IMR-90 (cell line): ENCODE measurements at regions not wholly inside any gene's neighbourhood (a gene's known extent, or its start where the extent isn't known, plus 50 kb on each side); places are given as distances from the start of the nearest gene placed in this dataset.

Source experiments
- ATAC-seq: fragments of 200-7000 bp; cut with Tn5 transposase; 2 replicates; pipeline ENCODE4 v1.9.1; 2020; ENCODE audit warnings: low read depth, mild to moderate bottlenecking, moderate library complexity
- BruUV-seq: library from RNA; stranded (reverse); fragments of 400-500 nt; replicated peaks from 2 replicates; lab custom pipeline; 2021; lab: Mats Ljungman, UMichigan
- CTCF ChIA-PET: fragments of 300-600 bp; formaldehyde crosslinking; extraction: SDS; loops from one replicate; lab custom pipeline; 2021; ENCODE audit warnings: antibody characterized with exemption; lab: Yijun Ruan, JAX
- POLR2A ChIA-PET: fragments of 300-600 bp; sonication (Branson Sonifier 250); formaldehyde crosslinking; loops from one replicate; lab custom pipeline; 2022; ENCODE audit warnings: antibody characterized with exemption; ENCODE audit not compliant: unreplicated experiment; lab: Charles Lee
- DNase-seq: peaks from one replicate; pipeline ENCODE4 v3.0.0; 2013
- H2AFZ ChIP-seq: replicated peaks from 2 replicates; pipeline ENCODE3; 2013; ENCODE audit warnings: low read length, mild to moderate bottlenecking; ENCODE audit not compliant: poor library complexity
- H2AK5ac ChIP-seq: 2 replicates; pipeline ENCODE4 v1.6.1; 2013; ENCODE audit warnings: low read depth, low read length, inconsistent platforms
- H2AK9ac ChIP-seq: replicated peaks from 2 replicates; pipeline ENCODE3; 2013; ENCODE audit warnings: mild to moderate bottlenecking, low read depth, low read length, moderate library complexity; ENCODE audit not compliant: poor library complexity
- H2BK120ac ChIP-seq: 2 replicates; pipeline ENCODE4 v1.6.1; 2013; ENCODE audit warnings: low read depth, low read length, inconsistent platforms
- H2BK15ac ChIP-seq: 3 replicates; pipeline ENCODE4 v1.6.1; 2013; ENCODE audit warnings: low read depth, low read length, inconsistent platforms
- H2BK20ac ChIP-seq: 2 replicates; pipeline ENCODE4 v1.6.1; 2013; ENCODE audit warnings: low read depth, mild to moderate bottlenecking, inconsistent platforms, low read length, moderate library complexity
- H2BK5ac ChIP-seq: 2 replicates; pipeline ENCODE4 v1.6.1; 2013; ENCODE audit warnings: mild to moderate bottlenecking, low read depth, low read length, inconsistent platforms; ENCODE audit not compliant: poor library complexity, severe bottlenecking
- H3K14ac ChIP-seq: replicated peaks from 2 replicates; pipeline ENCODE4 v1.6.1; 2013; ENCODE audit warnings: low read depth, low read length, inconsistent platforms
- H3K18ac ChIP-seq: 2 replicates; pipeline ENCODE4 v1.6.1; 2013; ENCODE audit warnings: low read depth, low read length, control low read depth
- H3K23ac ChIP-seq: 2 replicates; pipeline ENCODE4 v1.6.1; 2013; ENCODE audit warnings: low read depth, low read length, inconsistent platforms
- H3K27ac ChIP-seq: 2 replicates; pipeline ENCODE4 v1.5.1; 2013; ENCODE audit warnings: mild to moderate bottlenecking, control low read depth, low read length; ENCODE audit not compliant: insufficient read depth
- H3K27me3 ChIP-seq: 2 replicates; pipeline ENCODE4 v1.6.1; 2013; ENCODE audit warnings: low read length; ENCODE audit not compliant: control insufficient read depth, insufficient read depth
- H3K36me3 ChIP-seq: 2 replicates; pipeline ENCODE4 v1.6.1; 2013; ENCODE audit warnings: low read length, mixed read lengths; ENCODE audit not compliant: control insufficient read depth, insufficient read depth
- H3K4ac ChIP-seq: 2 replicates; pipeline ENCODE4 v1.6.1; 2013; ENCODE audit warnings: low read depth, low read length, inconsistent platforms
- H3K4me1 ChIP-seq: 2 replicates; pipeline ENCODE4 v1.6.1; 2013; ENCODE audit warnings: low read length, mixed read lengths; ENCODE audit not compliant: control insufficient read depth, insufficient read depth
- H3K4me2 ChIP-seq: 2 replicates; pipeline ENCODE4 v1.6.1; 2013; ENCODE audit warnings: low read depth, mild to moderate bottlenecking, control low read depth, low read length, moderate library complexity
- H3K4me3 ChIP-seq: 2 replicates; pipeline ENCODE4 v1.5.1; 2013; ENCODE audit warnings: low read depth, mild to moderate bottlenecking, control low read depth, low read length, moderate library complexity; ENCODE audit not compliant: insufficient read depth
- H3K56ac ChIP-seq: 2 replicates; pipeline ENCODE4 v1.6.1; 2013; ENCODE audit warnings: low read length, inconsistent platforms; ENCODE audit not compliant: insufficient read depth; ENCODE audit errors: extremely low read depth
- H3K79me1 ChIP-seq, 2 experiments: 2 replicates each; pipeline ENCODE4 v1.6.1; 2013; ENCODE audit warnings: low read length in 2 of 2, inconsistent platforms in 1 of 2, low read depth in 1 of 2
- H3K9ac ChIP-seq: 2 replicates; pipeline ENCODE4 v1.6.1; 2013; ENCODE audit warnings: low read depth, low read length, control low read depth
- H3K9me1 ChIP-seq: 2 replicates; pipeline ENCODE4 v1.6.1; 2013; ENCODE audit warnings: low read length, inconsistent platforms; ENCODE audit not compliant: insufficient read depth
- H3K9me3 ChIP-seq: 2 replicates; pipeline ENCODE4 v1.6.1; 2013; ENCODE audit warnings: low read length; ENCODE audit not compliant: control insufficient read depth, insufficient read depth
- H4K20me1 ChIP-seq: 2 replicates; pipeline ENCODE4 v1.6.1; 2013; ENCODE audit warnings: low read length, inconsistent platforms; ENCODE audit not compliant: insufficient read depth
- H4K5ac ChIP-seq: 2 replicates; pipeline ENCODE4 v1.6.1; 2013; ENCODE audit warnings: mild to moderate bottlenecking, low read depth, low read length, control low read depth
- H4K8ac ChIP-seq, 2 experiments: 2 replicates each; pipeline ENCODE4 v1.6.1; 2013; ENCODE audit warnings: low read depth in 2 of 2, low read length in 2 of 2, control low read depth in 1 of 2, inconsistent platforms in 1 of 2
- H4K91ac ChIP-seq: 2 replicates; pipeline ENCODE4 v1.6.1; 2013; ENCODE audit warnings: low read depth, low read length, inconsistent platforms; ENCODE audit not compliant: insufficient read depth
- BHLHE40 ChIP-seq: fragments of 150-350 bp; IDR thresholded peaks from 2 replicates; pipeline ENCODE4 v1.6.1; 2016; ENCODE audit warnings: mild to moderate bottlenecking, low read depth, low read length
- CTCF ChIP-seq: conservative IDR thresholded peaks from 2 replicates; pipeline ENCODE4 v1.5.1; 2012; ENCODE audit warnings: mild to moderate bottlenecking, low read depth, low read length, improper control_type of control experiment
- FOS ChIP-seq: fragments of 150-350 bp; IDR thresholded peaks from 2 replicates; pipeline ENCODE4 v1.6.1; 2016; ENCODE audit warnings: low read depth, low read length
- POLR2A ChIP-seq: IDR thresholded peaks from 2 replicates; pipeline ENCODE4 v1.6.1; 2012; ENCODE audit warnings: mild to moderate bottlenecking, low read depth, low read length
- WGBS, 2 experiments: methylation state at CpG; one replicate each; pipeline versions ENCODE4 v1.1.5 to v1.1.7; 2013; ENCODE audit warnings: missing lambda C conversion rate in 2 of 2; ENCODE audit not compliant: insufficient read length in 1 of 2; ENCODE audit errors: extremely low coverage in 2 of 2; 5-methylcytosine and 5-hydroxymethylcytosine counted together
- dilution Hi-C: fragments of 300-500 bp; cut with HindIII; formaldehyde crosslinking; loops from one replicate; pipeline ENCODE4 v1.14.3; 2018; ENCODE audit warnings: low sequenced_read_pairs; ENCODE audit not compliant: unreplicated experiment
- in situ Hi-C: fragments of 300-500 bp; cut with MboI; formaldehyde crosslinking; loops from 3 replicates; pipeline ENCODE4 v1.14.3; 2019; ENCODE audit warnings: low sequenced_read_pairs, inconsistent platforms, mixed read lengths
- intact Hi-C: fragments of 100-400 bp; cut with micrococcal nuclease; formaldehyde crosslinking; loops from 2 replicates; pipeline ENCODE4 v1.10.0; 2022

DNA sequence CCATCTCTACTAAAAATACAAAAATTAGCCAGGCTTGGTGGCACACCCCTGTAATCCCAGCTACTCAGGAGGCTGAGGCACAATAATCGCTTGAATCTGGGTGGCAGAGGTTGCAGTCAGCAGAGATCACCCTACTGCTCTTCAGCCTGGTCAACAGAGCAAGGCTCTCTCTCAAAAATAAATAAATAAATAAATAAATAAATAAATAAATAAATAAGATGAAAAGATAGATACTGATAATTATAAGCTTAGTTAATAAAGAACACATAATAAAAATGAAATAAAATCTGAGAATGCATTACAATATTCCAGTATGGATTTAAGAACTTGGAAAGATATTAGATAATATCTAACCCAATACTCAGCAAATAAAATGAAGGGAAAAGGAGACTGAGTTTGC lies 235.9 kb upstream of the DAB1 start:
- Histone ChIP-seq H3K56ac (no peak overlapping the region), H2AK9ac (no peak overlapping the region), H3K4me3 (no peak overlapping the region), H3K9me1 (no peaks in the 10 kb centered on the region), H3K9ac (no peak overlapping the region), H3K36me3 (no peaks in the 10 kb centered on the region), H3K18ac (no peak overlapping the region), H3K4ac (no peak overlapping the region), H3K79me1 (no peaks in the 10 kb centered on the region), H2BK5ac (no peak overlapping the region), H4K8ac (no peak overlapping the region), H2BK120ac (no peak overlapping the region), H3K23ac (no peak overlapping the region), H2BK20ac (no peak overlapping the region), H3K4me2 (no peak overlapping the region), H4K5ac (no peak overlapping the region), H4K91ac (no peak overlapping the region), H3K27me3 (no peaks in the 10 kb centered on the region), H3K14ac (no peak overlapping the region), H2BK15ac (no peak overlapping the region), H4K20me1 (no peaks in the 10 kb centered on the region), H3K9me3 (no peaks in the 10 kb centered on the region), H3K4me1 (no peaks in the 10 kb centered on the region), H3K27ac (no peak overlapping the region), H2AFZ (no peak overlapping the region), H2AK5ac (no peak overlapping the region)
- ChIA-PET CTCF (interaction anchor here (1.2 kb wide), 1 partner anchor 9 kb away, joined by 3 read pairs; no protein-coding TSS in a partner anchor), POLR2A (no interaction called here)
- in situ Hi-C loops (no loop called here), dilution Hi-C loops (no loop called here), intact Hi-C loops (no loop called here)
- BruUV-seq, result no TSS peak
- ATAC-seq, result no peak
- WGBS, 2 experiments, result no CpG with 5 or more reads among the region's 1 CpG
- TF ChIP-seq BHLHE40 (no peak), POLR2A (no peak), CTCF (no peak), FOS (no peak)
- no peak for DNase-seq
